GM12892 (cell line): ENCODE measurements at regions not wholly inside any gene's neighbourhood (a gene's known extent, or its start where the extent isn't known, plus 50 kb on each side); places are given as distances from the start of the nearest gene placed in this dataset.

ENCODE experiments used
- POLR2A ChIP-seq: IDR thresholded peaks from 2 replicates; pipeline ENCODE4 v1.6.1; 2011; ENCODE audit warnings: low read depth, low read length, control low read depth
- TAF1 ChIP-seq: IDR thresholded peaks from 2 replicates; pipeline ENCODE4 v1.6.1; 2011; ENCODE audit warnings: low read depth, mild to moderate bottlenecking, control low read depth, low read length, borderline replicate concordance

DNA sequence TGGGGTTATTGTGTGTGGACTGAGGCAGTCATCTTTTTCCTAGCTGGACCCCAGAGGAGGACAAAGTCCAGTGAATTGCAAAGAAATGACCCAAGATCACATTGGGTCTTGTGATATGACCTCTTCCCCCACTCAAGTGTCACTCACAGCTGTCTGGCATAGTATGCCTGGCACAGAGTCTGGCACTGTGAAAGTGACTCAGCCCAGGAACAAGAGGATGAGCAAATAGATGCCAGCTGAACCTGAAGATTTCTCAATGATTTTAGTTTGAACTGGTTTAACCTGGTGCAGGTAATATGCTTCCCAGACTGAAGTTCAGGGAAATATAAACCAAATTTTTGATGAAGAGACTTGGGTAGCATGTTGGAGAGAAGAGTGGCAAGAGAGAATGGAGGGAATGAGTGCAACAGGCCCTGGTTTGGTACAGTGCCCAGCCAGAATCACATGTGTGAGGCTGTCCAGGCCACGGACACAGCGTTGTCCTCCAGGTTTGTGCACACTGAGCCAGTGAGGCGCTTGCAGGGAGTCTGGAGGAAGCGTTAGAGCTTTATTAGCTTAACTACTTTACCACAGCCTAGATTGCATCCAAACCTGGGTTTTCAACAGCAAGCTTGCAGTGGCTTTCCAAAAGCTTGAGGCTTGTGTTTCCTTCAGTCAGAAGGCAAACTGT is 332.9 kb downstream of the NUAK1 start:
- no peak for TF ChIP-seq POLR2A
- no peak for TF ChIP-seq TAF1
